ENCODE measurements at regions not wholly inside any gene's neighbourhood (a gene's known extent, or its start where the extent isn't known, plus 50 kb on each side); places are given as distances from the start of the nearest gene placed in this dataset.

DNA sequence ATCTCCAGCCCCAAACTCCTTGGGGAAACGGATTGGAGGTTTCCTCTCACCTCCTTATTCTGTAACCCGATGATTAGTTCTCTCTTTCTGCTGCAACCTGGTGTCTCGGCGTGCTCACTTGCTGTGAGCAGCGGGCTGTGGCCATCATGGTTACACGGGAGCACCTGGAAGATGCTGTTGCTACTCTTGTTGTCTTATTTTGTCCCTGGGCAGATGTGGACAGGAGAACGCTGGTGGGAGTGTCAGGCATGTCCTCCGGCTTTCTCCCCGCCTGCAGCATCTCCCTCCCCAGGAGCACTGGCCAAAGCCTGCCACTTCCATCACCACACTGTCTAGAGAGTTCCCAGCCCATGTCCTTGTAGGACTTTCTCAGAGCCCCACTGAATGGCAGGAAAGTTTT lies 211.8 kb upstream of the ZNF536 start:
- no peak overlapping the region for H3K27ac ChIP-seq
- no peak for DNase-seq
- H3K9me3 ChIP-seq: peaks cover 0 to 15% (median 0%) of the 10 kb centered on the region in 8 donors
- H3K4me3 ChIP-seq: no peak overlapping the region
- no peaks in the 10 kb centered on the region for H3K4me1 ChIP-seq
- 75 to 81% (median 78%) methylated on average over 9 of the region's 9 CpGs for WGBS, 5 donors
- no peaks in the 10 kb centered on the region for H3K36me3 ChIP-seq
- peaks cover 0 to 38% (median 0%) of the 10 kb centered on the region in 7 donors for H3K27me3 ChIP-seq (replicated peaks in 1 of 7)
- intact Hi-C loops (cut with DNase I; ENCODE audit: low total_unique reads): no loop called here
- TF ChIP-seq, protein P1, sequence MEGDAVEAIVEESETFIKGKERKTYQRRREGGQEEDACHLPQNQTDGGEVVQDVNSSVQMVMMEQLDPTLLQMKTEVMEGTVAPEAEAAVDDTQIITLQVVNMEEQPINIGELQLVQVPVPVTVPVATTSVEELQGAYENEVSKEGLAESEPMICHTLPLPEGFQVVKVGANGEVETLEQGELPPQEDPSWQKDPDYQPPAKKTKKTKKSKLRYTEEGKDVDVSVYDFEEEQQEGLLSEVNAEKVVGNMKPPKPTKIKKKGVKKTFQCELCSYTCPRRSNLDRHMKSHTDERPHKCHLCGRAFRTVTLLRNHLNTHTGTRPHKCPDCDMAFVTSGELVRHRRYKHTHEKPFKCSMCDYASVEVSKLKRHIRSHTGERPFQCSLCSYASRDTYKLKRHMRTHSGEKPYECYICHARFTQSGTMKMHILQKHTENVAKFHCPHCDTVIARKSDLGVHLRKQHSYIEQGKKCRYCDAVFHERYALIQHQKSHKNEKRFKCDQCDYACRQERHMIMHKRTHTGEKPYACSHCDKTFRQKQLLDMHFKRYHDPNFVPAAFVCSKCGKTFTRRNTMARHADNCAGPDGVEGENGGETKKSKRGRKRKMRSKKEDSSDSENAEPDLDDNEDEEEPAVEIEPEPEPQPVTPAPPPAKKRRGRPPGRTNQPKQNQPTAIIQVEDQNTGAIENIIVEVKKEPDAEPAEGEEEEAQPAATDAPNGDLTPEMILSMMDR (IDR thresholded peaks at IDR 0.05 in 8 of 11, conservative IDR thresholded peaks at IDR 0.05 in 3 of 11): no peak
- TF ChIP-seq POLR2AphosphoS5 (IDR thresholded peaks at IDR 0.05): no peak

DNA sequence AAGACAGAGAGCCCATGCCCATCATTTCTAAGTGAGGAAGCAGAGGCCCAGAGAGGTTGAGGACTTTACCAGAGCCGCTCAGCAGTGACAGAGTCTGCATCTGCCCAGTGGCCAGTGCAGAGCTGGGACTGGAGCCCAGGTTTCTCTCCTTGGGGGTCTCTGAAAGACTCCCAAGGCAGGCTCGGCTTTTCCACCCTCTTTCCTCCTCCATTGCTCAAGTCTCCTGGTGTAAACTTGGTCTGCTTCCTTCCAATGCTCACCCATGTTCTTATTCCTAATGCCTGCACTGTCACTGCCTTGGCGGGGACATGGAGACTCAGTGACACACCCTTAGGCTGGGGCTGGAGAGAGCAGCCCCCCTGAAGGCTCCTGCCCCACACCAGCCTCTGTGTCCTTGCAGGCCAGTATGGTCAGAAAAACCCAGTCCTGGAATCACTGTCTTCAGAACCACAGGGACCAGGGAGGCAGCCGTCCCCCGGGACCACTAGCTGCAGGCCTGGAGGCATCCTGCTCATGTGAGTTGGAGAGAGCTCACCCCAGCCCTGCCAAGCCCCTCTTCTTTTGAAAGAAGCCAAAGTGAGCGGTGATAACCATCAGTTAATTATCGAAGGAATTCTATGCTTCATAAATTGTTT lies 211.0 kb upstream of the ZNF536 start:
- Histone ChIP-seq H3K4me1 (no peaks in the 10 kb centered on the region), H3K27ac (no peak overlapping the region), H3K27me3 (replicated peaks in 1 of 7) (peaks cover 0 to 32% (median 0%) of the 10 kb centered on the region in 7 donors), H3K36me3 (no peaks in the 10 kb centered on the region), H3K9me3 (peaks cover 0 to 15% (median 0%) of the 10 kb centered on the region in 8 donors), H3K4me3 (no peak overlapping the region)
- TF ChIP-seq POLR2A (IDR thresholded peaks at IDR 0.05) (no peak), POLR2AphosphoS5 (IDR thresholded peaks at IDR 0.05) (no peak)
- TF ChIP-seq, protein P1 (IDR thresholded peaks at IDR 0.05 in 8 of 11, conservative IDR thresholded peaks at IDR 0.05 in 3 of 11): no peak
- intact Hi-C loops (cut with DNase I; ENCODE audit: low total_unique reads): no loop called here
- WGBS, 5 donors: 82 to 92% (median 87%) methylated on average over 7 of the region's 7 CpGs
- no peak for DNase-seq

DNA sequence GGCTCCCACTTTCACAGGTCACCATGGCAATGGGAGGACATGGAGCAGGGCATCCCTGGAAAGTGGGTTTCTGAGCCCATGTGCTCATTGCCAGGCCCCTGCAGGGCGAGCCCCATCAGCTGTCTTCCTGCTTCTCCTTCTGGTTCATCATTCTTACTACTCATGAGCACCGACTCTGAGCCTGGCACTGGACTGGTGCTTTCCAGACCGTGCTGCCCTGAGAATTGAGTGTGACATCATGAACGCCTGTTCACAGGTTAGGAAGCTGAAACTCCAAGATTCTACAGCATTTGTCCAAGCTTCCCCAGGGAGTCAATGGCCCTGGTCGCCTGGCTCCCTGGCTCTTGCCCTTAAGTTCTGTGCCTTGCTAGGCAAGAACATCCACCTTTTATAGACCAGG lies 210.4 kb upstream of the ZNF536 start:
- no peaks in the 10 kb centered on the region for H3K4me1 ChIP-seq
- H3K9me3 ChIP-seq: peaks cover 0 to 15% (median 0%) of the 10 kb centered on the region in 8 donors
- peaks cover 0 to 26% (median 0%) of the 10 kb centered on the region in 7 donors for H3K27me3 ChIP-seq (replicated peaks in 1 of 7)
- H3K36me3 ChIP-seq: no peaks in the 10 kb centered on the region
- H3K27ac ChIP-seq: no peak overlapping the region
- DNase-seq: no peak
- no peak overlapping the region for H3K4me3 ChIP-seq
- intact Hi-C loops (cut with DNase I; ENCODE audit: low total_unique reads): no loop called here
- TF ChIP-seq, protein P1 (IDR thresholded peaks at IDR 0.05 in 8 of 11, conservative IDR thresholded peaks at IDR 0.05 in 3 of 11): no peak
- TF ChIP-seq POLR2A (IDR thresholded peaks at IDR 0.05): no peak
- no peak for TF ChIP-seq POLR2AphosphoS5 (IDR thresholded peaks at IDR 0.05)
- 65 to 87% (median 79%) methylated on average over 5 of the region's 5 CpGs for WGBS, 5 donors

DNA sequence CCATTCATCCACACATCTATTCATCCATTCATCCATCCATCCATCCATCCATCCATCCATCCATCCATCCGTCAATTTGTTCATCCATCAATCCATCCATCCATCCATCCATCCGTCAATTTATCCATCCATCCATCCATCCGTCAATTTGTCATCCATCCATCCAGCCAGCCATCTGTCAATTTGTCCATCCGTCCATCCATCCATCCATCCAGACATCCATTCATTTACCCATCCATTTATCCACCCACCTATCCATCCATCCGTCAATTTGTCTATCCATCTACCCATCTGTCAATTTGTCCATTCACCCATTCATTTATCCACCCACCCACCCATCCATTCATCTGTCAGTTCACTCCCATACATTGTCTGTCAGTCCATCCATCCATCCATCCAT lies 209.5 kb upstream of the ZNF536 start:
- H3K4me1 ChIP-seq: no peaks in the 10 kb centered on the region
- no peaks in the 10 kb centered on the region for H3K36me3 ChIP-seq
- 78 to 94% (median 86%) methylated on average over 5 of the region's 5 CpGs for WGBS, 5 donors
- no peak for DNase-seq
- H3K9me3 ChIP-seq: peaks cover 0 to 15% (median 0%) of the 10 kb centered on the region in 8 donors
- intact Hi-C loops (cut with DNase I; ENCODE audit: low total_unique reads): no loop called here
- peaks cover 0 to 21% (median 0%) of the 10 kb centered on the region in 7 donors for H3K27me3 ChIP-seq (replicated peaks in 1 of 7)
- H3K4me3 ChIP-seq: no peak overlapping the region
- no peak overlapping the region for H3K27ac ChIP-seq
- TF ChIP-seq POLR2A (IDR thresholded peaks at IDR 0.05): no peak
- TF ChIP-seq, protein P1 (IDR thresholded peaks at IDR 0.05 in 8 of 11, conservative IDR thresholded peaks at IDR 0.05 in 3 of 11): no peak
- no peak for TF ChIP-seq POLR2AphosphoS5 (IDR thresholded peaks at IDR 0.05)
